GM18507 (cell line): ENCODE measurements at regions not wholly inside any gene's neighbourhood (a gene's known extent, or its start where the extent isn't known, plus 50 kb on each side); places are given as distances from the start of the nearest gene placed in this dataset.

Experiments used
- DNase-seq: peaks from one replicate; pipeline ENCODE4 v3.0.0; 2011; ENCODE audit warnings: low read depth; ENCODE audit not compliant: insufficient read length; ENCODE audit errors: extremely low spot score
- FAIRE-seq: peaks from 2 replicates; lab custom pipeline; 2011; peaks lifted over from hg19 to GRCh38; lab: Jason Lieb, UNC

DNA sequence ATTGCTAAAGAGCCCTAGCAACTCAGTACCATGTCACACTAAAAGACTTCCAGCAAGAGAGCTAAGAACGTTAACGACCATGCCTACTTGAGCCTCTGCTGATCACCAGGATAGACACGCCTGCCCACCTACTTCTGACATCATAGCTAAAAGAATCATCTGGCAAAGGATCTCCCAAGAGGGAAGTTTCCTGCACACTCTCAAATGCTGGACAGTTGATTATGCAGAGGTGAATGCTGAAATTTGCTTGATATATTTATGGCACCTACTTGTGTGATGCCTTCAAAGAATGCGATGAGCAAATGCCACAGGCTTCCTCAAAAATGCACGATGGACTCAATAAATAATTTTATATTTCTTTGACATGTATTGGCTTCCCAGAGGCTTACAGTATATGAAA is 113.6 kb downstream of the GALC start:
- FAIRE-seq: no peak
- no peak for DNase-seq

GRCh38 chr14:87878959-87879358 is 114.0 kb downstream of the GALC start:
- FAIRE-seq (no peak), DNase-seq (no peak)

- FAIRE-seq: no peak
- DNase-seq: no peak
These were observed 115.1 kb downstream of the GALC start for GRCh38 chr14:87877877-87878276.

DNA sequence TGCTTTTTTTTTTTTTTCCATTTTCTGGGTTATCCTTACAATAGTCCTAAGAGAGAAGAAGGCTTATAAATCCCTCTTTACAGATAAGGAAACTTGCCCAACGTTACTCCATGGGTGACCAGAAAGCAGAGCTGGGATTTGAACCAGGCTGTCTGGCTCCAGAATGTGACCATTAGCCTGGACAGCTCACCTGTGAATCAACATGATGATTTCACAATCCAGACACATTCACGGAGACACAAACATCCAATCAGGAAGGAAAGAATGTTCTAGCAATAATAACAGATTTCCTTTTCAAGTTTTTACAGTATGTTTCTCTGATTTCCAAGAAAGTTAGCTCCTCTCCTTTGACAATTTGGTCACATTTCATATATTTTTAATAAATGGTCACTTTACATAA is 118.3 kb downstream of the GALC start:
- no peak for DNase-seq
- FAIRE-seq: no peak

- FAIRE-seq: no peak
These were observed 119.2 kb downstream of the GALC start for GRCh38 chr14:87873741-87874140.

DNA sequence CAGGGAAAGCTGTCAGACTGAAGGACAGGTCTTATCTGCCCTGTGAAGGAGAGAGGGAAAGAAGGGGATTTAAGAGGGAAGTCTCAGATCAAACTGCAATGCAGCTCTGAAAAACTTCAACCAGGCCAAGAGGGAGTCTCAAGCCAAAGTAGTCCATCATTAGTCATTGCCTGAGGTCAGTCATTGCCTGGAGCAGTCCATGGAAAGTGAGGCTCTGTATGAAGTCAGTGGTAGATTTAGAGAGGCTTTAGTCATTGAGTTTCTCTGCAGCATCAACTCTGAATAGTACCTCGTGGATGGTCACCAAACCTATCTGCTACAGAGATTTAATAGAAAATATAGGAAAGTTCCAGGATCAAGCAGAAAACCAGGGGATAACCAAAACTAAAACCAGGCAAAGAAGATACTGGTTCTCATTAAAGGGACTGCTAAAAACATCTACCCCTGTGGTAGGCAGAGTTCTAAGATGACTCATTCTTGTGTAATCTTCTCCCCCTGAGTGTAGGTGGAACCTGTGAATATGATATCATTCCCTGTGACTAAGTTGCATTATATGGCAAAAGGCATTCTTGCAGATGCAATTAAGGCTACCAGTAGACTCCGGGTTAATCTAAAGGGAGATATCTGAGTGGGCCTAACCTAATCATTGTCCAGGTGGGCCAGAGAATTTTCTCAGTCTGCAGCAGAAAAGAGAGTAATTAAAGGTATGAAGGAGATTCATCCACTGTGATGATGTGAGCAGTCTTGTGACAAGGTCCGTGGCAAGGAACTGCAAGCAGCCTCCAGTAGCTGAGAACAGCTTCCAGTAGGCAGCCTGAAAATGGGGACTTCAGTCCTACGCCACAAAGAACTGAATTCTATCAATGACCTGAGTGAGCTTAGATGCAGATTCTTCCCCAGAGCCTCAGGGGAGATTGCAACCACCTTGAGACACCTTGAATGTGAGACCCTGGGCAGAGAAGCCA is 123.1 kb downstream of the GALC start:
- no peak for DNase-seq

More at GRCh38 chr14:87873741-87874140, 119.2 kb downstream of the GALC start:
- no peak for DNase-seq

GRCh38 chr14:87868920-87869319 is 124.1 kb downstream of the GALC start:
- FAIRE-seq (no peak), DNase-seq (no peak)

More for the DNA sequence above, 123.1 kb downstream of the GALC start:
- no peak for FAIRE-seq

GRCh38 chr14:87866116-87866515 is 126.9 kb downstream of the GALC start:
- FAIRE-seq (no peak), DNase-seq (no peak)

DNA sequence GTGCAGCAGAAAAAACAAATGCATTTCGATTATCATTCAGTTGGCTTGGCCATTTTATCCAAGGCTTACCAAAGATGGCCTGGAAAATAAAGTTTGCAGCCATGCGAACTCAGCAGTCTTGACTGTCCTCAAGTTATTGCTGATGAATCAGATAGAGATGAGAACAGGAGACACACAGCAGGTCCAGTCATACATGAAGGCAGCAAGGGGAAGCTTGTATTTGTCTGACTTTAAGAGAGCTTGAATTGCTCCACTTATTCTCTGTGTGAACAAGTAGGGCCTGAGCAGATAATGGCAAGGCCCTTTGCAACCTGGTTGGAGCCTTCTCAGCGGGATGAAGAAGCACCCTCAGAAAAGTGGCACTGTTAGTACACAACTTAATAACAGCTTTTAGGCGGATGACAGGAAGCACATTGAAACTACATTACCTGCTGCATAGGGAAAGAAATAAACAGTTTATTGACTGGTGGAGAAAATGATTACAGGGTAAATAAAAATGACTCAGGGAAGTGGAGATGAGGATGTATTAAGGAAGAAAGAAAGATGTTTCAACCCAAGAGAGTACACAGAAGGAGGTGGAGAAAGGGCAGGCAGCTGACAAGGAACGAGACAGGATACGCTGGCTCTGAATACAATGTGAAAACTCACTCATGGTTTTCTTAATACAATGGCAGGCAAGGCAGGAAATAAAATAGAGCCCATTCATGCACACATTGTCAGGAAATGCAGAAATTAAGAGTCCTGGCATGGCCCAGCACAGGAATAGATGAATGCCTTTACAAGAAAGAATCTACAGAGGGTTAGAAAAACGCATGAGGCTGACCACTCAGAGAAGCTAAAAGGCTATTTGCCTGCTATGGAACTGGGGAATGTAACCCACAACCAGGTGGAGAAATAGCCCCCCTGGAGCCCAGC is 128.4 kb downstream of the GALC start:
- no peak for DNase-seq
- no peak for FAIRE-seq

GRCh38 chr14:87863047-87863446 is 129.9 kb downstream of the GALC start:
- DNase-seq (no peak), FAIRE-seq (no peak)

GRCh38 chr14:87852107-87852506 is 140.9 kb downstream of the GALC start:
- FAIRE-seq (no peak), DNase-seq (no peak)

DNA sequence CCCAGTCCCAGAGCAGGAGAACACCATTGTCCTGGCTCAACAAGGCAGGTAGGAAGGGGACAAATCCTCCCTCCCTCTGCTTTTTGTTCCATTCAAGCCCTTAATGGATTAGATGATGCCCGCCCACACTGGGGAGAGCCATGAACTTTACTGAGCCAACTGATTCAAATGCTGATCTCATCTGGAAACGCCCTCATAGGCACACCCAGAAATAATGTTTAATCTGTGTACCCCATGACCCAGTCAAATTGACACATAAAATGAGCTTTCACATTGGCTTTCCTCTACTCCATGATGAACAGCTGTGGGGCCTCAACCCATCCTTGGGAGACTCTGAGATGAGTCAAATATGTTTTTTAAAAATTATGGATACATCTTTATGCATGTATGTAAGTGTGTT is 141.8 kb downstream of the GALC start:
- DNase-seq (no peak), FAIRE-seq (no peak)

GRCh38 chr14:87847216-87847755 is 145.7 kb downstream of the GALC start:
- DNase-seq (no peak), FAIRE-seq (no peak)

- no peak for FAIRE-seq
- DNase-seq: no peak
These were observed 152.1 kb downstream of the GALC start for GRCh38 chr14:87840906-87841305.

- DNase-seq (no peak), FAIRE-seq (no peak)
These were observed 154.1 kb downstream of the GALC start for GRCh38 chr14:87838931-87839330.

DNA sequence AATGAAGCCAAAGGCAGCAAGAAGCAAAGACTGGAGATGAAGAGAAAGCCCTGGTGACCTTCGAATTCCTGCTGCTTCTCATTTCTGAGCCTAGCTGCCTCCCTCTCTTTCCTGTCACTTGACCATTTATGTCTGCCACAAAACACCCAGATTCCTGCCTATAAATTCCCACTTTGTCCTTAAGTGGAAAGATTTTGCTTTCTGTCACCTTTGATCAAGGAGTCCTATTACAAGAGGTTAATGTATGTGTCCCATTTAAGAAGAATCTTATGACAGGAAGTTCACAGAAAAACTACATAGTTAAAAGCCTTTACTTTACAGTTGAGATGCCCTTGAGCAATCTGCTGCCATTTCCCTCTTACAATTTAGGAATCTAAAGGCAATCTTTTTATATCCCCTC is 155.7 kb downstream of the GALC start:
- no peak for FAIRE-seq
- DNase-seq: no peak

DNA sequence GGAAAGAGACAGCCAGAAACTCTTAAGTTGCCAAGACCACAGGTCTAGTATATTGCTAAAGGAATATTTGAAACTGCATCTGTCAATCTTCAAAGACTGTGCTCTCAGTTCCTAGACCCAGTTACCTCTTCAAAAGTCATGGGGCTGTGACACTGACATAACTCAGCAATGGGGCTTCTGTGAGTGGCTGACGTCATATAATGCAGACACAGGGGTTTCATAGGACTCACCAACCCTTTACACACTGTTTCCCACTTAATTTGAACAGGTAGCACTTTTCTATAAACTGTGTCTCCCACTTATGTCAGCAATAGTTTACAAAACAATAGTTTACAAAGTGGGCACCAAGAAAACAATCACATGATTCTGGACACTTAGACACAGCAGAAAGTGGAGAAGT is 158.4 kb downstream of the GALC start:
- FAIRE-seq (no peak), DNase-seq (no peak)

GRCh38 chr14:87833026-87833425 is 160.0 kb downstream of the GALC start:
- no peak for FAIRE-seq

GRCh38 chr14:87830443-87831096 is 162.4 kb downstream of the GALC start:
- DNase-seq: no peak
- FAIRE-seq: no peak

More at GRCh38 chr14:87833026-87833425, 160.0 kb downstream of the GALC start:
- no peak for DNase-seq
